ENCODE measurements at regions not wholly inside any gene's neighbourhood (a gene's known extent, or its start where the extent isn't known, plus 50 kb on each side); places are given as distances from the start of the nearest gene placed in this dataset.

DNA sequence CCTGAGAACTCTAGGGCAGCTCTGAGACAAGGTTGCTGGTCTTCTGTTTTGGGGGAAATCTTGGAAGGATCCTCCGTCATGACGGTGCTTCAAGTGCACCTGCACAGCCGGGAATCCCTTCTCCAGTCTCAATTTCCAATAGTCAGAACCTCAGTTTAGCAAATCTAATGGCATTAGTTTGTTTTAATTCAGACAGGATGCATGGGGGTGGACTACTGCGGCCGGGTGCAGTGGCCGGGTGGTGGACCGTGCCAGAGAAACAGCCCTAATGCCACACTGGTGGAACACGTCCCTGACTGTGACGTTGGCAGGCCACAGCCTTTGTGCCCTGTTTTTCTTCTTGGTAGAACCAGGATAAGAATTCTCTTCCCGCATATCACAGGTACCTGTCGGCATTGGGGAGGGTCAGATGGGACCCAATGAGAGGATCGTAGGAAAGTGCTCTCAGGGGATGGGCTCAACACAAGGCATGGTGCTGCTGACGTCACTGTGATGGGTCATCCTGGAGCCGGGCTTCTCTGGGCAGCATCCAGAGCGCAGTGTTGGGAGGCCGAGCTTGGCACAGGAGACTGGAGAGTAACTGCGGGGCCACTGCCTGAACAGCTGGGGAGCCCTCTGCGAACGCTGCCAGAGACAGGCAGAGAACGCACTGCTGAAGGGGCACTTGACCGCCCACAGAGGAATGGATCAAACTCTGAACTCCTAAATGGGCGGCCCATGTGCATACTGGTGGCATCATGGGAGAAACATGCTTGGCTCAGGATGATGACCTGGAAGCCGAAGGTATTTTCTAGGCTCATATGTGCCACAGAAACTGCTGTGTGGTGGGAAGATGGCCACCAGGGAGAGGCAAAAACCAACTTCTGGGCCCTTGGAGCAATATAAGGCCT lies 313.8 kb upstream of the SHH start:
- TF ChIP-seq CTCF (conservative IDR thresholded peaks at IDR 0.05 in 1 of 2, IDR thresholded peaks at IDR 0.05 in 1 of 2; ENCODE audit: low read depth in 1 of 2, low read length in 2 of 2): no peak
- TF ChIP-seq EZH2 (IDR thresholded peaks at IDR 0.05; ENCODE audit: low read length, missing control alignments): no peak
